ENCODE measurements at regions not wholly inside any gene's neighbourhood (a gene's known extent, or its start where the extent isn't known, plus 50 kb on each side); places are given as distances from the start of the nearest gene placed in this dataset.
"Not testable (repeated sequence)": the region's sequence is repeated elsewhere in the genome, so short reads cannot be mapped to it uniquely, and the experiment has no call there.

- DNase-seq (ENCODE audit: low spot score) = no peak
Measured at GRCh38 chr2:236772220-236772837, 202.7 kb downstream of the ACKR3 start.

GRCh38 chr2:236773206-236773605, 203.6 kb downstream of the ACKR3 start:
- DNase-seq (ENCODE audit: low spot score) = no peak

- DNase-seq (ENCODE audit: low spot score) = no peak
Measured at GRCh38 chr2:236774171-236774570, 204.5 kb downstream of the ACKR3 start.

- DNase-seq (ENCODE audit: low spot score) = no peak
Measured at GRCh38 chr2:236775511-236775910, 205.9 kb downstream of the ACKR3 start.

- DNase-seq (ENCODE audit: low spot score) = no peak
Measured at GRCh38 chr2:236776206-236776605, 206.6 kb downstream of the ACKR3 start.

GRCh38 chr2:236776695-236777251, 207.1 kb downstream of the ACKR3 start:
- DNase-seq (ENCODE audit: low spot score) = peak; percentile 7

- no peak for DNase-seq (ENCODE audit: low spot score)
Measured at GRCh38 chr2:236777408-236777807, 207.8 kb downstream of the ACKR3 start.

- DNase-seq (ENCODE audit: low spot score) = no peak
Measured at GRCh38 chr2:236781933-236782816, 212.6 kb downstream of the ACKR3 start.

GRCh38 chr2:236782938-236783337, 213.3 kb downstream of the ACKR3 start:
- DNase-seq (ENCODE audit: low spot score) = peak; percentile 70

GRCh38 chr2:236783417-236784020, 213.9 kb downstream of the ACKR3 start:
- no peak for DNase-seq (ENCODE audit: low spot score)

- DNase-seq (ENCODE audit: low spot score) = no peak
Measured at GRCh38 chr2:236785611-236786057, 216.0 kb downstream of the ACKR3 start.

GRCh38 chr2:236786751-236787150, 217.1 kb downstream of the ACKR3 start:
- DNase-seq (ENCODE audit: low spot score) = no peak

GRCh38 chr2:236787376-236787775, 217.8 kb downstream of the ACKR3 start:
- not testable (repeated sequence) for DNase-seq (ENCODE audit: low spot score)

GRCh38 chr2:236787885-236788284, 218.3 kb downstream of the ACKR3 start:
- DNase-seq (ENCODE audit: low spot score) = no peak

GRCh38 chr2:236790963-236791362, 221.3 kb downstream of the ACKR3 start:
- DNase-seq (ENCODE audit: low spot score) = no peak

- no peak for DNase-seq (ENCODE audit: low spot score)
Measured at GRCh38 chr2:236793023-236794011, 223.7 kb downstream of the ACKR3 start.

GRCh38 chr2:236794176-236794957, 224.7 kb downstream of the ACKR3 start:
- no peak for DNase-seq (ENCODE audit: low spot score)

GRCh38 chr2:236795169-236795860, 225.7 kb downstream of the ACKR3 start:
- DNase-seq (ENCODE audit: low spot score) = no peak

- no peak for DNase-seq (ENCODE audit: low spot score)
Measured at GRCh38 chr2:236795861-236796219, 226.2 kb downstream of the ACKR3 start.

GRCh38 chr2:236796236-236796635, 226.6 kb downstream of the ACKR3 start:
- DNase-seq (ENCODE audit: low spot score) = no peak

All from SW480 (cell line).